ENCODE measurements at regions not wholly inside any gene's neighbourhood (a gene's known extent, or its start where the extent isn't known, plus 50 kb on each side); places are given as distances from the start of the nearest gene placed in this dataset.

DNA sequence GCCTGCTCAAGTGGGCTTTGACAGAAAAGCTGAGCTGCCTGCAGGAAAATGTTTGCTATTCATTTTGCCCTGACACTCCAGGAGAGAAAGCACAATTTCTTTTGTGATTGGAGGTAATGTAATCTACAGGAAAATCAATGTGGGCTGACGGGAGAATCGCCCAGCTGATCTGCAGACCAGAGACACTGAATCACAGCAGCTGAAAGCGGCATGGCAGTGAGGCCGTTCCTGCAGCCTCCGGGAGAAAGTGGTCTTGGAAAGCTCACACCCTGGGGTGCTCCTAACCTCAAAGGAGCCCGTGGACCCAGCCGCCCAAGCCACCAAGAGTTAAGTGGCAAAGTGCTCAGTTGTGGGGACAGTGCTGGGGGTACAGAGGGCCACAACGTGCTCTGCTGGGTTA is 593.6 kb downstream of the BNC2 start:
- intact Hi-C loops (cut with micrococcal nuclease) = loop anchor here (10.0 kb wide), 1 partner anchor 58 kb away; no protein-coding TSS in a partner anchor
- WGBS (ENCODE audit: insufficient coverage) = 85% methylated on average over 8 of the region's 8 CpGs
- no peaks in the 10 kb centered on the region for H3K36me3 Mint-ChIP-seq

DNA sequence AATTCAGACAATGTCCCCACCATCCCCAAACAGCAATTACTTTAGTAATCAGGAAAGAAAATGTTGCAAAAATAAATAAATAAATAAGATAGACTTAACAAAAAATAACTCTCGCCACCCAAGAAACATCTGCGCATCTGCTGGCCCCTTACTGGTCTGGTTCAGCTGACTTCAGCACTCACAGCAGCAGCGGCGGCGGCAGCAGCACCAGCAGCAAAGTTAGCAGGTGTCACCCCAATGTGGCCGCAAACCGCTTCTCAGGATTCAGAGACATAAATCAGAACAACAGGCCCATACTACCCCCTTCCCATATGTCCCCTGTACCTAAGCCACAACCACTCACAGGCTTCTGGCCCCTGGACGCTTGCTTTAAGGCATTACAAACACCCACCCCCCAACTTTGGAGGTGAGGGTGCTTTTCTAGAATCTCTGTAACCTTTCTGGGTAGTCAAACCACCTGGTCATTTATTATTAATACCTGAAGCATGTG is 593.0 kb downstream of the BNC2 start:
- TF ChIP-seq, protein P1, sequence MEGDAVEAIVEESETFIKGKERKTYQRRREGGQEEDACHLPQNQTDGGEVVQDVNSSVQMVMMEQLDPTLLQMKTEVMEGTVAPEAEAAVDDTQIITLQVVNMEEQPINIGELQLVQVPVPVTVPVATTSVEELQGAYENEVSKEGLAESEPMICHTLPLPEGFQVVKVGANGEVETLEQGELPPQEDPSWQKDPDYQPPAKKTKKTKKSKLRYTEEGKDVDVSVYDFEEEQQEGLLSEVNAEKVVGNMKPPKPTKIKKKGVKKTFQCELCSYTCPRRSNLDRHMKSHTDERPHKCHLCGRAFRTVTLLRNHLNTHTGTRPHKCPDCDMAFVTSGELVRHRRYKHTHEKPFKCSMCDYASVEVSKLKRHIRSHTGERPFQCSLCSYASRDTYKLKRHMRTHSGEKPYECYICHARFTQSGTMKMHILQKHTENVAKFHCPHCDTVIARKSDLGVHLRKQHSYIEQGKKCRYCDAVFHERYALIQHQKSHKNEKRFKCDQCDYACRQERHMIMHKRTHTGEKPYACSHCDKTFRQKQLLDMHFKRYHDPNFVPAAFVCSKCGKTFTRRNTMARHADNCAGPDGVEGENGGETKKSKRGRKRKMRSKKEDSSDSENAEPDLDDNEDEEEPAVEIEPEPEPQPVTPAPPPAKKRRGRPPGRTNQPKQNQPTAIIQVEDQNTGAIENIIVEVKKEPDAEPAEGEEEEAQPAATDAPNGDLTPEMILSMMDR (IDR thresholded peaks at IDR 0.05) = no peak
- Mint-ChIP-seq H3K36me3 (no peaks in the 10 kb centered on the region), H3K4me3 (no peak overlapping the region), H3K4me1 (no peaks in the 10 kb centered on the region), H3K9me3 (no peaks in the 10 kb centered on the region), H3K27ac (no peak overlapping the region), H3K27me3 (ENCODE audit: low read depth in 2 of 2) (no peaks in the 10 kb centered on the region)
- 81% methylated on average over 7 of the region's 8 CpGs for WGBS (ENCODE audit: insufficient coverage)
- ATAC-seq (no peak), DNase-seq (no peak)
- intact Hi-C loops (cut with micrococcal nuclease) = loop anchor here (10.0 kb wide), 1 partner anchor 57 kb away; no protein-coding TSS in a partner anchor
- H3K9me3 ChIP-seq (ENCODE audit: control insufficient read depth, insufficient read depth, low read length) = no peaks in the 10 kb centered on the region
- H3K27me3 ChIP-seq (ENCODE audit: control insufficient read depth, insufficient read depth, low read length) = no peaks in the 10 kb centered on the region
- no peak overlapping the region for H3K4me3 ChIP-seq (ENCODE audit: low read length)
- H3K27ac ChIP-seq (ENCODE audit: low read length) = no peak overlapping the region
- H3K4me1 ChIP-seq (ENCODE audit: control insufficient read depth, insufficient read depth, low read length) = no peaks in the 10 kb centered on the region
- no peaks in the 10 kb centered on the region for H3K36me3 ChIP-seq (ENCODE audit: control insufficient read depth, insufficient read depth, low read length)

More for the DNA sequence above, 593.6 kb downstream of the BNC2 start:
- TF ChIP-seq, protein P1 (IDR thresholded peaks at IDR 0.05) = no peak
- H3K4me3 ChIP-seq (ENCODE audit: low read length) = no peak overlapping the region
- H3K9me3 ChIP-seq (ENCODE audit: control insufficient read depth, insufficient read depth, low read length) = no peaks in the 10 kb centered on the region
- H3K4me3 Mint-ChIP-seq = no peak overlapping the region
- no peak overlapping the region for H3K27ac ChIP-seq (ENCODE audit: low read length)
- no peak for ATAC-seq
- no peaks in the 10 kb centered on the region for H3K27me3 ChIP-seq (ENCODE audit: control insufficient read depth, insufficient read depth, low read length)
- no peak overlapping the region for H3K27ac Mint-ChIP-seq
- no peaks in the 10 kb centered on the region for H3K36me3 ChIP-seq (ENCODE audit: control insufficient read depth, insufficient read depth, low read length)
- no peaks in the 10 kb centered on the region for H3K27me3 Mint-ChIP-seq (ENCODE audit: low read depth in 2 of 2)
- no peak for DNase-seq
- no peaks in the 10 kb centered on the region for H3K9me3 Mint-ChIP-seq
- H3K4me1 ChIP-seq (ENCODE audit: control insufficient read depth, insufficient read depth, low read length) = no peaks in the 10 kb centered on the region
- no peaks in the 10 kb centered on the region for H3K4me1 Mint-ChIP-seq

DNA sequence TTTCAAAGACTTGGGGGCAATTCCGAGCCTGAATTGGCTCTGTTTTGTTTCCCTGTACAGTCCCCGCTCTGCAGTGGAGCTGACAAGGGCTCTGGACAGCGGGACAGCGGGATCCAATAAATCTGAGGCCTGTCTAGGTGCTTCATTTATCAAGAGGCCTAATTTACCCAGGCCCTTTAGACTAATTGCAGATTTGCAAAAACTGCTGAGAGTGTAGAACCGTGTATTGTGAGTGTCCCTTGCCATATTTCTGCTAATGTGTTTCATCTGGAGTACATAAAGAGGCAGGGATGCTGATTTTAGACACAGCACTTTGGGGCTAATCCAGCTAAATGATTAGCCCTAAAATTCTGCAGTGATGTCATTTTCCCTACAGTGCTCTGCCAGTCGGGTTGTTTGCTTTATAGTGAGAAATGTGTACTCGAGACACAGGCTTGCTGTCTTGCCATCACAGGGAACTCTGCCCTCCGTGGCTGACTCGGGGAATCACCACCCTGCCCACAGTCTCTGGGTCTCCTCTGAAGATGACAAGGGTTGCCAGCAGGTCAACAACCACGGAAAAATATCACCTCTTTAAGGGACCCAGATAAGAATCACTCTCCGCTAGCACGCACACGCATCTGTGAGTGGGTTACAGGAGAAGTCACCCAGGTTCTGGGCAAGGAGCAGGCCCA is 592.0 kb downstream of the BNC2 start:
- no peak overlapping the region for H3K27ac Mint-ChIP-seq
- no peaks in the 10 kb centered on the region for H3K27me3 Mint-ChIP-seq (ENCODE audit: low read depth in 2 of 2)
- Histone ChIP-seq H3K27ac (ENCODE audit: low read length) (no peak overlapping the region), H3K4me1 (ENCODE audit: control insufficient read depth, insufficient read depth, low read length) (no peaks in the 10 kb centered on the region), H3K27me3 (ENCODE audit: control insufficient read depth, insufficient read depth, low read length) (no peaks in the 10 kb centered on the region), H3K36me3 (ENCODE audit: control insufficient read depth, insufficient read depth, low read length) (no peaks in the 10 kb centered on the region), H3K4me3 (ENCODE audit: low read length) (no peak overlapping the region), H3K9me3 (ENCODE audit: control insufficient read depth, insufficient read depth, low read length) (no peaks in the 10 kb centered on the region)
- DNase-seq = no peak
- TF ChIP-seq, protein P1 (IDR thresholded peaks at IDR 0.05) = no peak
- no peaks in the 10 kb centered on the region for H3K36me3 Mint-ChIP-seq
- no peaks in the 10 kb centered on the region for H3K9me3 Mint-ChIP-seq
- no peak for ATAC-seq
- WGBS (ENCODE audit: insufficient coverage) = 86% methylated on average over 13 of the region's 13 CpGs
- H3K4me1 Mint-ChIP-seq = no peaks in the 10 kb centered on the region
- H3K4me3 Mint-ChIP-seq = no peak overlapping the region
- intact Hi-C loops (cut with micrococcal nuclease) = loop anchor here (10.0 kb wide), 1 partner anchor 56 kb away; no protein-coding TSS in a partner anchor

DNA sequence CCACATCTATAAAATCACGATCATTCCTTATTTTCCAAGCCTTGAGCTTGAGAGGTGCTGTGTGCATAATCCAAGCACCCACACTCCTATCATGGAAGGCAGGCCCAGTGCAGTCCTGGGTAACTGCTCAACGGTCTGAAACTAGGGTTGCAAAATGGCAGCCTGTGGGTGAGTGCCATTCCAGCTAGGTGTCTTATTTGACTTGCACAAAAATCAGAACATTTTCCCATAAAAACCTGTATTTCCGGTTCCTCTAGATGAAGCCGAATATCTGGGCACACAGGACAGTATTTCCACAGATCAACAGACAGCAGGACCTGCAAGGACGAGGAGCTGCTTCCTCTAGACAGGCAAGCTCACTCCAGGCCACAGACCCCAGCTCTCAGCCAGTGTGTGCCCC is 588.8 kb downstream of the BNC2 start:
- Mint-ChIP-seq H3K27me3 (ENCODE audit: low read depth in 2 of 2) (peaks cover 0 to 4% of the 10 kb centered on the region in 2 donors), H3K36me3 (no peaks in the 10 kb centered on the region)

More for the DNA sequence above, 588.8 kb downstream of the BNC2 start:
- no peaks in the 10 kb centered on the region for H3K4me1 ChIP-seq (ENCODE audit: control insufficient read depth, insufficient read depth, low read length)
- H3K27me3 ChIP-seq (ENCODE audit: control insufficient read depth, insufficient read depth, low read length) = no peaks in the 10 kb centered on the region
- H3K9me3 Mint-ChIP-seq = peaks cover 0 to 3% of the 10 kb centered on the region in 2 donors
- no peaks in the 10 kb centered on the region for H3K36me3 ChIP-seq (ENCODE audit: control insufficient read depth, insufficient read depth, low read length)
- intact Hi-C loops (cut with micrococcal nuclease) = no loop called here
- DNase-seq (no peak), ATAC-seq (no peak)
- H3K4me3 Mint-ChIP-seq = no peak overlapping the region
- no peaks in the 10 kb centered on the region for H3K4me1 Mint-ChIP-seq
- no peak overlapping the region for H3K4me3 ChIP-seq (ENCODE audit: low read length)
- H3K9me3 ChIP-seq (ENCODE audit: control insufficient read depth, insufficient read depth, low read length) = no peaks in the 10 kb centered on the region
- H3K27ac Mint-ChIP-seq = no peak overlapping the region
- no peak overlapping the region for H3K27ac ChIP-seq (ENCODE audit: low read length)
- TF ChIP-seq, protein P1 (IDR thresholded peaks at IDR 0.05) = no peak
- WGBS (ENCODE audit: insufficient coverage) = 84% methylated on average over 5 of the region's 5 CpGs
